DOHH2 (cell line): ENCODE measurements at regions not wholly inside any gene's neighbourhood (a gene's known extent, or its start where the extent isn't known, plus 50 kb on each side); places are given as distances from the start of the nearest gene placed in this dataset.
A peak's percentile ranks its signal among the peaks of the same experiment; 100 is the strongest.

Experiments
- EZH2phosphoT487 ChIP-seq: fragments of 200-600 bp; sonication (generic); IDR thresholded peaks from 2 replicates; pipeline ENCODE4 v1.6.1; 2017; ENCODE audit warnings: borderline replicate concordance, mild to moderate bottlenecking, antibody characterized with exemption, low read length, moderate library complexity, mixed read lengths
- TF ChIP-seq, protein P1 (sequence below): fragments of 200-600 bp; sonication (generic); IDR thresholded peaks from one replicate; pipeline ENCODE4 v1.5.1; 2014; ENCODE audit warnings: antibody characterized with exemption, mild to moderate bottlenecking, low read depth, low read length; ENCODE audit not compliant: poor library complexity, severe bottlenecking

- TF ChIP-seq, protein P1, sequence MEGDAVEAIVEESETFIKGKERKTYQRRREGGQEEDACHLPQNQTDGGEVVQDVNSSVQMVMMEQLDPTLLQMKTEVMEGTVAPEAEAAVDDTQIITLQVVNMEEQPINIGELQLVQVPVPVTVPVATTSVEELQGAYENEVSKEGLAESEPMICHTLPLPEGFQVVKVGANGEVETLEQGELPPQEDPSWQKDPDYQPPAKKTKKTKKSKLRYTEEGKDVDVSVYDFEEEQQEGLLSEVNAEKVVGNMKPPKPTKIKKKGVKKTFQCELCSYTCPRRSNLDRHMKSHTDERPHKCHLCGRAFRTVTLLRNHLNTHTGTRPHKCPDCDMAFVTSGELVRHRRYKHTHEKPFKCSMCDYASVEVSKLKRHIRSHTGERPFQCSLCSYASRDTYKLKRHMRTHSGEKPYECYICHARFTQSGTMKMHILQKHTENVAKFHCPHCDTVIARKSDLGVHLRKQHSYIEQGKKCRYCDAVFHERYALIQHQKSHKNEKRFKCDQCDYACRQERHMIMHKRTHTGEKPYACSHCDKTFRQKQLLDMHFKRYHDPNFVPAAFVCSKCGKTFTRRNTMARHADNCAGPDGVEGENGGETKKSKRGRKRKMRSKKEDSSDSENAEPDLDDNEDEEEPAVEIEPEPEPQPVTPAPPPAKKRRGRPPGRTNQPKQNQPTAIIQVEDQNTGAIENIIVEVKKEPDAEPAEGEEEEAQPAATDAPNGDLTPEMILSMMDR = peak; percentile 81
- no peak for TF ChIP-seq EZH2phosphoT487
Measured at GRCh38 chr21:38126666-38127303, 130.0 kb upstream of the KCNJ15 start.
